ENCODE measurements at regions not wholly inside any gene's neighbourhood (a gene's known extent, or its start where the extent isn't known, plus 50 kb on each side); places are given as distances from the start of the nearest gene placed in this dataset.

DNA sequence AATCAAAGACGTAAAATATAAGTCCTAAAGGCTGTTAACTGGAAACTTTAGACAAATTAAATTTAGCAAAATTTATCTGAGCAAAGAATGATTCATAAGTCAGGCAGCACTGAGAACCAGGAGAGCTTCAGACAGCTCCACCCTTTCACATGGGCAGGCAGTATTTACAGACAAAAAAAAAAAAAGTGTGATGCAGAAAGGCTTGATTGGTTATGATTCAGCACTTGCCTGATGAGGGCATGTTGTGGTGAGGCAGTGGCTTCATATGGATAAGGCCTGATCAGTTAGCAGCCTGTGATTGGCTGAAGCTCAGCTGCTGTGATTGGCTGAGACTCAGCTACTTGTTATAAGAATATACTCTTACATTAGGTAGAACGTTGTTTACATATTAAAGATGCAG is 495.4 kb upstream of the POM121L12 start:
- ATAC-seq = no peak
- H3K4me1 ChIP-seq (ENCODE audit: low read depth) = no peaks in the 10 kb centered on the region
- intact Hi-C loops (cut with DNase I, micrococcal nuclease) = no loop called here
- H3K9me3 ChIP-seq = no peaks in the 10 kb centered on the region
- DNase-seq = no peak
- no peak overlapping the region for H3K4me3 ChIP-seq
- H3K36me3 ChIP-seq (ENCODE audit: low read depth) = no peaks in the 10 kb centered on the region
- TF ChIP-seq CTCF (IDR thresholded peaks at IDR 0.05) = no peak

- no peaks in the 10 kb centered on the region for H3K9me3 ChIP-seq
- TF ChIP-seq CTCF (IDR thresholded peaks at IDR 0.05) = no peak
- intact Hi-C loops (cut with DNase I, micrococcal nuclease) = no loop called here
- no peaks in the 10 kb centered on the region for H3K4me1 ChIP-seq (ENCODE audit: low read depth)
- no peak for ATAC-seq
- no peak overlapping the region for H3K4me3 ChIP-seq
- no peak for DNase-seq
- no peaks in the 10 kb centered on the region for H3K36me3 ChIP-seq (ENCODE audit: low read depth)
These were observed 496.0 kb upstream of the POM121L12 start for GRCh38 chr7:52539414-52539813.

GRCh38 chr7:52537051-52537450 is 498.4 kb upstream of the POM121L12 start:
- H3K9me3 ChIP-seq = peaks cover 11% of the 10 kb centered on the region
- intact Hi-C loops (cut with DNase I, micrococcal nuclease) = no loop called here
- no peaks in the 10 kb centered on the region for H3K4me1 ChIP-seq (ENCODE audit: low read depth)
- TF ChIP-seq CTCF (IDR thresholded peaks at IDR 0.05) = no peak
- DNase-seq = no peak
- ATAC-seq = no peak
- no peak overlapping the region for H3K4me3 ChIP-seq
- no peaks in the 10 kb centered on the region for H3K36me3 ChIP-seq (ENCODE audit: low read depth)

DNA sequence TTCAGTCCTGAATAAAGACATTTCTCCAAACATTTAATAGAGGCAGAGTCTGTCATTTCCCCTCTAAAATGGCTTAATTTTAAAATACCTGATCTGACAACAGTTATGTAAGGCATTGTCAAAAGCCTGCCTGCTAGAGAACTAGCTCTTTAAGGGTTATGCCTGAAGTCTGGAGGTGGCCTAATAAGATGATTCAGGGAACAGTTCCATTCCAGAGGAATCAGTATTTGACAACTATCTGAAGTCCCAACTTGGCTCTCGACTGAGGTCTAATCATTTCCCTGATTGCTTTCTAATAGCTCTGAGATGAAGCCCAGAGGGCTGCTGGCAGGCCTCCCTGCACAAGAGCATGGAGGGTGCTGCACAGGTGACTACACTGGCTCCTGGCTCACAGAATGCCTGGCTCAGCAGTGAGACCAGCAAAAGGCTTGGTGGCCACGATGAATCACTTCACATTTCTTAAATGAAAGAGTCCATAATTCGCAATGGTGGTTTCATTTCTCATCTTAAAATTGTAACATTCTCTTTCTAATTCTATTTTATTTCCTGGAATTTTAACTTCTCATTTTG is 509.6 kb upstream of the POM121L12 start:
- no peak for DNase-seq
- no peaks in the 10 kb centered on the region for H3K9me3 ChIP-seq
- TF ChIP-seq CTCF (IDR thresholded peaks at IDR 0.05) = no peak
- no peak for ATAC-seq
- intact Hi-C loops (cut with DNase I, micrococcal nuclease) = no loop called here
- H3K36me3 ChIP-seq (ENCODE audit: low read depth) = no peaks in the 10 kb centered on the region
- H3K4me3 ChIP-seq = no peak overlapping the region
- H3K4me1 ChIP-seq (ENCODE audit: low read depth) = no peaks in the 10 kb centered on the region

DNA sequence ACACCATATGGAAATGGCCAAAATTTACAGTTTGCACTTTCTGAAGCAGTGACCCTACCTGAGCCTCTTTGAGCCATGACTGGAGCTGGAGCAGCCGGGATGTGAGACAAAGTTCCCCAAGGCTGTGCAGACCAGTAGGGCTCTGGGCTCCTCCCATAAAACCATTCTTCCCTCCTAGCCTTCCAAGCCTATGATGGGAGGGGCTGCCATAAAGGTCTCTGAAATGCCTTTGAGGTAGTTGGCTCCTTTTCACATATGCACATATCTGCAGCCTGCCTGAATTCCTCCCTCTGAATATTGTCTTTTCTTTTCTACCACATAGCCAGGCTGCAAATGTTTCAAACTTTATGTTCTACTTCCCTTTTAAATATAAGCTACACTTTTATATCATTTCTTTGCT is 516.6 kb upstream of the POM121L12 start:
- intact Hi-C loops (cut with DNase I, micrococcal nuclease) = no loop called here
- Histone ChIP-seq H3K9me3 (peaks cover 4% of the 10 kb centered on the region), H3K36me3 (ENCODE audit: low read depth) (no peaks in the 10 kb centered on the region), H3K4me3 (no peak overlapping the region), H3K4me1 (ENCODE audit: low read depth) (no peaks in the 10 kb centered on the region)
- ATAC-seq (no peak), DNase-seq (no peak)
- no peak for TF ChIP-seq CTCF (IDR thresholded peaks at IDR 0.05)

DNA sequence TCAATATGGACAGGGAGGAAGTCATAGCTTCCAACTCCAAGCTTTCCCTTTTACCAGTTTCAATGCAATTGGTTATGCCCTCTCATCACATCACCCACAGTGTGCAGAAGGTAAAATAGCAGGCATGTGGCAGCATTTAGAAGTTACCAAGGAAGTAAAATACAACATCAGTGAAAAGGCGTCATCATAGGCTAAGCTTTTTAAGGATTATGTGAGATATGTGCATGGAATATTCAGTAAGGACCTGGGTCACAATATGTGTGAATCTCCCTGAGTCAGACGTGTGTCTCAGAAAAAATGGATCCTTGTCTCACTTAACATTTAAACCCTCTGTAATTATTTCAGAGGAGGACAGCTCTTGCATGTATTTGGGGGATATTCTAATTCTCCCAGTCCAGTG is 522.8 kb upstream of the POM121L12 start:
- no peak for DNase-seq
- peaks cover 3% of the 10 kb centered on the region for H3K9me3 ChIP-seq
- no peak for TF ChIP-seq CTCF (IDR thresholded peaks at IDR 0.05)
- no peak overlapping the region for H3K4me3 ChIP-seq
- H3K4me1 ChIP-seq (ENCODE audit: low read depth) = no peaks in the 10 kb centered on the region
- no peaks in the 10 kb centered on the region for H3K36me3 ChIP-seq (ENCODE audit: low read depth)
- intact Hi-C loops (cut with DNase I, micrococcal nuclease) = no loop called here
- no peak for ATAC-seq
